Lower leg skin (tissue), 3 donors: ENCODE measurements at regions not wholly inside any gene's neighbourhood (a gene's known extent, or its start where the extent isn't known, plus 50 kb on each side); places are given as distances from the start of the nearest gene placed in this dataset.

ENCODE experiments used
- POLR2A ChIP-seq, 2 donors: fragments of 450-650 bp; IDR thresholded peaks; one replicate each; pipeline ENCODE4 v1.6.1; 2016 to 2017; ENCODE audit warnings: antibody characterized with exemption in 2 of 2, mild to moderate bottlenecking in 1 of 2, moderate library complexity in 1 of 2
- TF ChIP-seq, protein P1 (sequence below), 3 donors: fragments of 450-650 bp; IDR thresholded peaks; one replicate each; pipeline ENCODE4 v1.5.1; 2016; ENCODE audit warnings: antibody characterized with exemption in 3 of 3, mild to moderate bottlenecking in 3 of 3, moderate library complexity in 2 of 3

DNA sequence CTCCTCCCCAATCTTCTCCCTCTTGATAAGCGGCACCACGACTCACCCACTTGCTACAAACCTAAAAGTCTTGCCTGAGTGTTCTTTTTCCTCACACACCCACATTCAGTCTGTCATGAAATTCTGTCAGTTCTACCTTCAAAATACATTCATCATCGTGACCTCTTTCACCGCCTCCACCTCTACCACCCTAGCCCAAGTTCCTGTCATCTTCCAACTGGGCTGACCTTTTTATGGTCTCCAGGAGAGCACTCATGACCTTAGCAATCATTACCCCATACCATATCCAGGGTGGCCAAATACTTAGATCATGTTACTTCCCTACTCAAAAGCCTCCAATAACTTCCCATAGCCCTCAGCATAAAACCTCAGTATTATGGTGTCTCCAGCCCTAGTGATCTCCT, 110.4 kb upstream of the TSC22D1 start:
- TF ChIP-seq, protein P1, sequence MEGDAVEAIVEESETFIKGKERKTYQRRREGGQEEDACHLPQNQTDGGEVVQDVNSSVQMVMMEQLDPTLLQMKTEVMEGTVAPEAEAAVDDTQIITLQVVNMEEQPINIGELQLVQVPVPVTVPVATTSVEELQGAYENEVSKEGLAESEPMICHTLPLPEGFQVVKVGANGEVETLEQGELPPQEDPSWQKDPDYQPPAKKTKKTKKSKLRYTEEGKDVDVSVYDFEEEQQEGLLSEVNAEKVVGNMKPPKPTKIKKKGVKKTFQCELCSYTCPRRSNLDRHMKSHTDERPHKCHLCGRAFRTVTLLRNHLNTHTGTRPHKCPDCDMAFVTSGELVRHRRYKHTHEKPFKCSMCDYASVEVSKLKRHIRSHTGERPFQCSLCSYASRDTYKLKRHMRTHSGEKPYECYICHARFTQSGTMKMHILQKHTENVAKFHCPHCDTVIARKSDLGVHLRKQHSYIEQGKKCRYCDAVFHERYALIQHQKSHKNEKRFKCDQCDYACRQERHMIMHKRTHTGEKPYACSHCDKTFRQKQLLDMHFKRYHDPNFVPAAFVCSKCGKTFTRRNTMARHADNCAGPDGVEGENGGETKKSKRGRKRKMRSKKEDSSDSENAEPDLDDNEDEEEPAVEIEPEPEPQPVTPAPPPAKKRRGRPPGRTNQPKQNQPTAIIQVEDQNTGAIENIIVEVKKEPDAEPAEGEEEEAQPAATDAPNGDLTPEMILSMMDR (IDR thresholded peaks at IDR 0.05) = no peak
- no peak for TF ChIP-seq POLR2A (IDR thresholded peaks at IDR 0.05)
